Endothelial cell of umbilical vein (primary cell): ENCODE measurements at regions not wholly inside any gene's neighbourhood (a gene's known extent, or its start where the extent isn't known, plus 50 kb on each side); places are given as distances from the start of the nearest gene placed in this dataset.

Source experiments
- BruUV-seq: library from RNA; stranded (reverse); fragments of 400-500 nt; replicated peaks from 2 replicates; lab custom pipeline; 2021; lab: Mats Ljungman, UMichigan
- CTCF ChIA-PET: fragments of 300-600, 350-600 bp; sonication (Branson Sonifier 250); formaldehyde crosslinking; loops from one replicate; lab custom pipeline; 2021; ENCODE audit warnings: antibody characterized with exemption, inconsistent platforms; lab: Charles Lee
- POLR2A ChIA-PET: fragments of 300-600, 350-600 bp; sonication (Branson Sonifier 250); formaldehyde crosslinking; loops from one replicate; lab custom pipeline; 2021; ENCODE audit warnings: antibody characterized with exemption, inconsistent platforms; lab: Charles Lee
- DNase-seq: peaks from one replicate; pipeline ENCODE4 v3.0.0-alpha.2; 2011; ENCODE audit warnings: low read depth, low spot score
- FAIRE-seq: peaks from 2 replicates; lab custom pipeline; 2011; peaks lifted over from hg19 to GRCh38; lab: Jason Lieb, UNC
- H2AFZ ChIP-seq: 2 replicates; pipeline ENCODE4 v1.6.0; 2012; ENCODE audit warnings: low read depth, low read length, control low read depth, inconsistent platforms
- H3K27ac ChIP-seq: 2 replicates; pipeline ENCODE4 v1.5.1; 2011; ENCODE audit warnings: low read depth, mild to moderate bottlenecking, control low read depth, low read length, moderate library complexity; ENCODE audit not compliant: insufficient read depth
- H3K27me3 ChIP-seq, 2 experiments: 2 replicates each; pipeline versions ENCODE4 v1.6.0 to v1.6.1; 2011; ENCODE audit warnings: low read length in 2 of 2, mixed read lengths in 1 of 2; ENCODE audit not compliant: control insufficient read depth in 2 of 2, insufficient read depth in 2 of 2
- H3K36me3 ChIP-seq, 2 experiments: 2 replicates in 1 of 2; 3 replicates in 1 of 2; pipeline ENCODE4 v1.5.1; 2011; ENCODE audit warnings: low read length in 2 of 2, mild to moderate bottlenecking in 1 of 2, moderate library complexity in 1 of 2; ENCODE audit not compliant: control insufficient read depth in 2 of 2, insufficient read depth in 2 of 2; ENCODE audit errors: extremely low read depth in 1 of 2
- H3K4me1 ChIP-seq: 3 replicates; pipeline ENCODE4 v1.5.1; 2011; ENCODE audit warnings: mild to moderate bottlenecking, low read length; ENCODE audit not compliant: control insufficient read depth, insufficient read depth; ENCODE audit errors: extremely low read depth
- H3K4me2 ChIP-seq: 2 replicates; pipeline ENCODE4 v1.6.1; 2011; ENCODE audit warnings: low read length, control low read depth, mixed read lengths; ENCODE audit not compliant: insufficient read depth
- H3K4me3 ChIP-seq, 3 experiments: fragments of 200-600 bp in 1 of 3; sonication (generic), shearing (Covaris generic) in 1 of 3; replicated peaks in 1 of 3; 2 replicates each; pipeline ENCODE4 v1.5.1; 2011 to 2016; ENCODE audit warnings: control low read depth in 3 of 3, low read length in 3 of 3, mild to moderate bottlenecking in 2 of 3, inconsistent platforms in 1 of 3, low read depth in 1 of 3, moderate library complexity in 1 of 3; ENCODE audit not compliant: insufficient read depth in 1 of 3
- H3K79me2 ChIP-seq: 2 replicates; pipeline ENCODE4 v1.6.0; 2012; ENCODE audit warnings: low read length, inconsistent platforms; ENCODE audit not compliant: control insufficient read depth, insufficient read depth
- H3K9ac ChIP-seq: replicated peaks from 2 replicates; pipeline ENCODE3; 2011; ENCODE audit warnings: low read length, control low read depth; ENCODE audit not compliant: insufficient read depth; ENCODE audit errors: extremely low read depth
- H3K9me1 ChIP-seq: replicated peaks from 3 replicates; pipeline ENCODE4 v1.6.0; 2011; ENCODE audit warnings: mild to moderate bottlenecking, low read length; ENCODE audit not compliant: control insufficient read depth, insufficient read depth; ENCODE audit errors: extremely low read depth
- H3K9me3 ChIP-seq: replicated peaks from 2 replicates; pipeline ENCODE4 v1.5.1; 2012; ENCODE audit warnings: low read length, inconsistent platforms; ENCODE audit not compliant: control insufficient read depth, insufficient read depth
- H4K20me1 ChIP-seq: replicated peaks from 2 replicates; pipeline ENCODE3; 2011; ENCODE audit warnings: mild to moderate bottlenecking, low read length; ENCODE audit not compliant: control insufficient read depth, insufficient read depth; ENCODE audit errors: extremely low read depth
- EZH2 ChIP-seq: IDR thresholded peaks from 2 replicates; pipeline ENCODE4 v1.6.1; 2012; ENCODE audit warnings: borderline replicate concordance, low read depth, mild to moderate bottlenecking, moderate library complexity, low read length, inconsistent platforms; ENCODE audit not compliant: severe bottlenecking
- GATA2 ChIP-seq: IDR thresholded peaks from 2 replicates; pipeline ENCODE4 v1.7.0; 2011; ENCODE audit warnings: low read depth, mild to moderate bottlenecking, moderate library complexity, mixed read lengths, low read length; ENCODE audit not compliant: insufficient read length, insufficient read depth
- JUN ChIP-seq: IDR thresholded peaks from 2 replicates; pipeline ENCODE4 v1.6.1; 2011; ENCODE audit warnings: borderline replicate concordance, low read depth; ENCODE audit not compliant: insufficient read length, insufficient read depth
- MAX ChIP-seq: IDR thresholded peaks from 2 replicates; pipeline ENCODE4 v1.6.1; 2011; ENCODE audit not compliant: insufficient read depth, insufficient read length
- MYC ChIP-seq: IDR thresholded peaks from one replicate; pipeline ENCODE4 v1.6.1; 2011; ENCODE audit warnings: mild to moderate bottlenecking, low read depth, low read length
- POLR2A ChIP-seq: IDR thresholded peaks from 2 replicates; pipeline ENCODE4 v1.6.1; 2012; ENCODE audit warnings: low read depth, mild to moderate bottlenecking, control low read depth, low read length
- POLR2AphosphoS5 ChIP-seq: IDR thresholded peaks from 2 replicates; pipeline ENCODE4 v1.6.1; 2012; ENCODE audit warnings: low read depth, mild to moderate bottlenecking, control low read depth, low read length, moderate library complexity; ENCODE audit not compliant: insufficient read depth
- dilution Hi-C: fragments of 300-500 bp; cut with MboI; formaldehyde crosslinking; loops from one replicate; pipeline ENCODE4 v1.15.0; 2019; ENCODE audit warnings: low sequenced_read_pairs; ENCODE audit not compliant: extremely low pct_ligation_motif_present
- intact Hi-C: fragments of 100-400 bp; cut with micrococcal nuclease; formaldehyde crosslinking; loops from one replicate; pipeline ENCODE4 v1.10.0; 2022

GRCh38 chr4:12846368-12846767, 637.8 kb downstream of the RAB28 start:
- Histone ChIP-seq H3K27ac (no peak overlapping the region), H3K4me3 (no peak overlapping the region), H3K27me3 (no peaks in the 10 kb centered on the region), H3K36me3 (no peaks in the 10 kb centered on the region), H3K79me2 (no peaks in the 10 kb centered on the region), H3K4me1 (no peaks in the 10 kb centered on the region), H3K9ac (no peak overlapping the region), H2AFZ (no peak overlapping the region), H3K9me1 (no peaks in the 10 kb centered on the region), H4K20me1 (no peaks in the 10 kb centered on the region), H3K4me2 (no peak overlapping the region), H3K9me3 (no peaks in the 10 kb centered on the region)
- TF ChIP-seq POLR2A (no peak), POLR2AphosphoS5 (no peak), JUN (no peak), EZH2 (no peak), MAX (no peak), GATA2 (no peak), MYC (no peak)
- intact Hi-C loops (no loop called here), dilution Hi-C loops (no loop called here)
- CTCF ChIA-PET: no interaction called here
- no peak for FAIRE-seq
- BruUV-seq: no TSS peak
- POLR2A ChIA-PET: no interaction called here
- no peak for DNase-seq

GRCh38 chr4:12844141-12844540, 640.0 kb downstream of the RAB28 start:
- no peak overlapping the region for H3K9ac ChIP-seq
- CTCF ChIA-PET: no interaction called here
- POLR2A ChIA-PET: no interaction called here
- DNase-seq: no peak
- no peak overlapping the region for H3K4me2 ChIP-seq
- H3K27ac ChIP-seq: no peak overlapping the region
- H3K27me3 ChIP-seq: no peaks in the 10 kb centered on the region
- no peaks in the 10 kb centered on the region for H3K4me1 ChIP-seq
- TF ChIP-seq EZH2: no peak
- TF ChIP-seq POLR2A: no peak
- TF ChIP-seq MAX: no peak
- no peaks in the 10 kb centered on the region for H3K9me1 ChIP-seq
- H3K79me2 ChIP-seq: no peaks in the 10 kb centered on the region
- no peak overlapping the region for H2AFZ ChIP-seq
- intact Hi-C loops (no loop called here), dilution Hi-C loops (no loop called here)
- no peaks in the 10 kb centered on the region for H3K36me3 ChIP-seq
- no TSS peak for BruUV-seq
- no peak overlapping the region for H3K4me3 ChIP-seq
- H3K9me3 ChIP-seq: no peaks in the 10 kb centered on the region
- no peak for FAIRE-seq
- H4K20me1 ChIP-seq: no peaks in the 10 kb centered on the region
